Activated naive CD8-positive, alpha-beta T cell treated with anti-CD3 and anti-CD28 coated beads, Interleukin-2, amount 10 ng/mL, durations not matched to agents 7 days and 5 days (primary cell): ENCODE measurements at regions not wholly inside any gene's neighbourhood (a gene's known extent, or its start where the extent isn't known, plus 50 kb on each side); places are given as distances from the start of the nearest gene placed in this dataset.

ENCODE experiments used
- ATAC-seq: fragments of 150-1000 bp; cut with Tn5 transposase; one replicate; pipeline ENCODE4 v1.10.0; 2021; ENCODE audit warnings: low read depth, moderate library complexity
- POLR2A ChIA-PET: fragments of 350-600 bp; sonication (Branson Sonifier 250); formaldehyde crosslinking; loops from one replicate; lab custom pipeline; 2021; ENCODE audit warnings: antibody characterized with exemption; lab: Charles Lee
- DNase-seq: peaks from one replicate; pipeline ENCODE4 v3.0.0; 2021
- H3K27ac Mint-ChIP-seq: one replicate; pipeline ENCODE4 v1.8.0; 2022; ENCODE audit warnings: mild to moderate bottlenecking, mixed read lengths
- H3K27me3 Mint-ChIP-seq: one replicate; pipeline ENCODE4 v1.8.0; 2022; ENCODE audit warnings: mild to moderate bottlenecking, moderate library complexity, mixed read lengths
- H3K36me3 Mint-ChIP-seq: one replicate; pipeline ENCODE4 v1.8.0; 2021; ENCODE audit warnings: mild to moderate bottlenecking, mixed read lengths
- H3K4me1 Mint-ChIP-seq: one replicate; pipeline ENCODE4 v1.8.0; 2021; ENCODE audit warnings: mixed read lengths
- H3K4me3 Mint-ChIP-seq: one replicate; pipeline ENCODE4 v1.8.0; 2022; ENCODE audit warnings: mild to moderate bottlenecking, moderate library complexity, mixed read lengths
- H3K9me3 Mint-ChIP-seq: one replicate; pipeline ENCODE4 v1.8.0; 2021; ENCODE audit warnings: mixed read lengths

DNA sequence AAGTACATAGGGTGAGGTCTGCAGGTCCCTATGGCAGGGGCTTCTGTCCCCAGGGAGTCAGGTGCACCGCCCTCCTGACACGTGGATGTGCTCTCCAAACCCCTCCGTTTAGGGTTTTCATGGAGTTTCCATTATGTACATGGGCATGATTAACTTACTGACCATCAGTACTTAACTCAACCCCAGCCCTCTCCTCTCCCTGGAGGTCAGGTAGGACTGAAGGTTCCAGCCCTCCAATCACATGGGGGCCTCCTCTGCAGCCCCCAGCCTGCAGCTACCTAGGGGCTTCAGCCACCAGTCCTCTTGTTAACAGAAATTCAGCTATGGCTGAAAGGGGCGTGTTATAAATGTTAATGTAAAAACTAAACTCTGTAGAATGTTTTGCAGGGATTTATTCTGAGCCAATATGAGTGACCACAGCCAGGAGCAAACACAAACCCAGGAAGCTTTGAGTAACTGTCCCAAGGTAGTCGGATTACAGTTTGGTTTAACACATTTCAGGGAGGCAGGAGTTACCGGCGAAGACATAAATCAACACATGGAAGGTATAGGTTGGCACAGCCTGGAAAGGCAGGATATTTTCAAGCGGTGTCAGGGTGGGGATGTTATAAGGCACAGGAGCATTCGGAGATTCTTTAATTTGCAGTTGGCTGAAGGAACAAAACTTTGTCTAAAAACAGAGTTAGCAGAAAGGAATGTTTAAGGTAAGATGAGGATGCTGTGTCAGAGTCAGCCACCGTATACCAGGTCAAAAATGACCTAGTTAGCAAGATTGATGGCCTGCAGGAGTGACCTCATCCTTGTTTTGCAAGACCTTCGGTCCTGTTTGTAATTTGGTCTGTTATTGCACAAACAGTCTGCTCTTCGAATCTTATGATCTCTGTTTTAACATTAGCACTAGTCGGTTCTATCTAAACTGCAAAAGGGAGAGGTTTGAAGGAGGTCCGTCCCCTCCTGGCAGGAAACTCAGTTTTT, 75.2 kb downstream of the TNFAIP2 start:
- Mint-ChIP-seq H3K27ac (no peak overlapping the region), H3K27me3 (peaks cover 4% of the 10 kb centered on the region), H3K9me3 (peaks cover 2% of the 10 kb centered on the region), H3K36me3 (no peaks in the 10 kb centered on the region), H3K4me3 (no peak overlapping the region), H3K4me1 (no peaks in the 10 kb centered on the region)
- POLR2A ChIA-PET: no interaction called here
- ATAC-seq (no peak), DNase-seq (no peak)

DNA sequence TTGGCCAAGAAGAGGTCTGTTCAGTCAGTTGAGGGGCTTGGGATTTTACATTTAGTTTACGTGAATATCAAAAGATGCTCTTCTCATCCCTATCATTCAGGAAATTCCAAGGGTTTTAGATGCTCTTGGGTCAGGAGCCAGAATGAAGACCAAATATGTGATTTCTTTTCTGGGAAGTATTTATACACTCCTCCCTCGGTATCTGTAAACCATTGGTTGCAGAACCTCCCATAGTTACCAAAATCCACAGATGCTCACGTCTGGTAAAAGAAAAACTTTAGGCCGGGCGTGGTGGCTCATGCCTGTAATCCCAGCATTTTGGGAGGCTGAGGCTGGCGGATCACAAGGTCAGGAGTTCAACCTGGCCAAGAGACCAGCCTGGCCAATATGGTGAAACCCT, 75.9 kb downstream of the TNFAIP2 start:
- Mint-ChIP-seq H3K27ac (no peak overlapping the region), H3K4me1 (no peaks in the 10 kb centered on the region), H3K9me3 (peaks cover 6% of the 10 kb centered on the region), H3K36me3 (no peaks in the 10 kb centered on the region), H3K4me3 (no peak overlapping the region), H3K27me3 (peaks cover 4% of the 10 kb centered on the region)
- DNase-seq: no peak
- POLR2A ChIA-PET: no interaction called here
- no peak for ATAC-seq

DNA sequence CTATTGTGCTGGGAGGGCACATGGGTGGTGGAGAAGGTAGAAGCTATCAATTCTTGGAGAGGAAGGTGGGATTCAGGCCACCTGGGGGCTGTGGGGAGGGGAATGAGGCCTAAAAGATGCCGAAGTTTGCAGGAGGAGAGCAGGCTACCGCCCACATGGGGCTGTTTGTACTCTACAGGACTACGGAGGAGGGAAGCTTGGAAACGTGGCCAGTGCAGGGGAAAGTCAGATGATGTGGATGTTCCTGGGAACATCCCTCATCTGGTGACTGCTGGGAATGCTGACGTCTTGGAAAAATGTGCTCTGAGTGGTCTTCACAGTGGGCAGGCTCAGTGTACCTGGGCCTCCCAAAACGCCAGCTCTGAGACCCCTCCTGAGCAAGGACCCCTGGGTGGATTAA, 78.5 kb downstream of the TNFAIP2 start:
- ATAC-seq (no peak), DNase-seq (no peak)
- no peak overlapping the region for H3K4me3 Mint-ChIP-seq
- H3K4me1 Mint-ChIP-seq: no peaks in the 10 kb centered on the region
- POLR2A ChIA-PET: no interaction called here
- peaks cover 11% of the 10 kb centered on the region for H3K9me3 Mint-ChIP-seq
- H3K27ac Mint-ChIP-seq: no peak overlapping the region
- peaks cover 5% of the 10 kb centered on the region for H3K27me3 Mint-ChIP-seq
- no peaks in the 10 kb centered on the region for H3K36me3 Mint-ChIP-seq

DNA sequence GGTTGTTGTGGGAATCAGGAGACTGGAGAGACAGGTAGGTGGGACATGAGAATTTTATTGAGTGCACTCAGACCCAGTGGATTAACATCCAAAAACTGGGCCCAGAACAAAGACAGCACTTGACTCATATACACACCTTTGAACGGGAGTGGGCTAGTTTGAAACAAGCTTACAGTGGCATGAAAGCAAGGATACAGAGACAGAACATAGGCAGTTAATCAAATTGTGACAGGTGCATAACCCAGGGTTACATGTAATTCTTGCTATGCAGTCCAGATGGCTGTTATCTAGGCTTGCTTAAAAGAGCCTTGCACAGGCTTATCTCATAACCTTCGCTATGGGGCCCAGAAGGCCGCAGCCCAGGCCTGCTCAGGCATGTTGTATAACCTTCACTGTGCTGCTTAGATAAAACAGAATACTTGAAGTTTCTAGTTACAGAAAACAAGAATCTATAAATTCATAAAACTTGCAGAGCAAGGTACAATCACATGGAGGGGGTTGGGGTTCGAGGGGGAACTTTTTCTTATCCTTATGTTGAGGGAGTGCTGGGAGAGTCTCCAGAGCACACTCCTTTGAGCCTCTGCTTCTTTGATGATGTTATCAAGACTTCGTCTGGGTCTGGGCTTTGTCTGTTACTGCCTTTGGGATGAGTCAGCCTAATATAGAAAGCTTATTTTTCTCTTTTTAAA, 81.7 kb downstream of the TNFAIP2 start:
- Mint-ChIP-seq H3K27ac (no peak overlapping the region), H3K9me3 (peaks cover 11% of the 10 kb centered on the region), H3K36me3 (peaks cover 2% of the 10 kb centered on the region), H3K27me3 (peaks cover 30% of the 10 kb centered on the region), H3K4me3 (no peak overlapping the region), H3K4me1 (no peaks in the 10 kb centered on the region)
- ATAC-seq (no peak), DNase-seq (no peak)
- POLR2A ChIA-PET: no interaction called here

DNA sequence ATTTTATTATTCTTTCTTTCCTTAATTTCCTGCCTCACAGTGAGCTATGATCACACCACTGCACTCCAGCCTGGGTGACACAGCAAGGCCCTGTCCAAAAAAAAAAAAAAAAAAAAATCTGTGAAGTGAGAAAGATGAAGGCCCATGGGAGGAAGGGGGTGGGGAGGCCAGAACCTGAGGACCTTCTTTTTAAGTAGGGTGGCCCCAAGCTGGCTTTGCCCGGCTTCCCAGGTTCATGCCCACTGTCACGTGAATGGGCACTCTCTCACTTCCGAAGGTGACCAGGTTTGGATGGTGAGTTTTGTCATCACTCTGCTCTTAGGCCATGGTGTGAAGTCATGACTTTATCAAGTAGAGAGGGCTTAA, 82.3 kb downstream of the TNFAIP2 start:
- no peak for DNase-seq
- Mint-ChIP-seq H3K27ac (no peak overlapping the region), H3K4me3 (no peak overlapping the region), H3K36me3 (peaks cover 2% of the 10 kb centered on the region), H3K9me3 (peaks cover 11% of the 10 kb centered on the region), H3K27me3 (peaks cover 30% of the 10 kb centered on the region), H3K4me1 (no peaks in the 10 kb centered on the region)
- POLR2A ChIA-PET: no interaction called here
- ATAC-seq: no peak

DNA sequence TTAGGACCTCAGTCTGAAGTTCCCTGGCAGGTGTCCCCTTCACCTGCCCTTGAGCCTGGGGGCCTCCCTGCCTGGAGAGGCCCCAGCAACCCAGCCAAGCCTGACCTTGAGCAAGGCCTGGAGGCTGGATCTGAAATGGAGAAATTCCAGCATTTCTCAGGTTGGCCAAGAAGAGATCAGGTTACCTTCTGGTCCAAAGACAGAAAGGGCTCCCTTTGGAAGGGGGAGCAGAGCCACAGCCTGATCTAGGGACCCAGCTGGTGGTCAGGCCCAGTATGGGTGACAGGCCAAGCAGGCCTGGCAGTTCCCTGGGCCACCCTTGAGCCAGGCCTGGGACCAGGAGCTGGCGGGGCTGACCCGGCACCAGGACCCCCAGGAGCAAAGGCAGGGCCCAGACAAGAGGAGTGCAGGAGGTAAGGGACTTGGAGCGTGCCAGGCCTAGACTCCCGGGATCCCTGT, 82.8 kb downstream of the TNFAIP2 start:
- DNase-seq (no peak), ATAC-seq (no peak)
- peaks cover 2% of the 10 kb centered on the region for H3K36me3 Mint-ChIP-seq
- no peak overlapping the region for H3K4me3 Mint-ChIP-seq
- H3K9me3 Mint-ChIP-seq: peaks cover 11% of the 10 kb centered on the region
- POLR2A ChIA-PET: no interaction called here
- peaks cover 31% of the 10 kb centered on the region for H3K27me3 Mint-ChIP-seq
- H3K27ac Mint-ChIP-seq: no peak overlapping the region
- H3K4me1 Mint-ChIP-seq: no peaks in the 10 kb centered on the region

DNA sequence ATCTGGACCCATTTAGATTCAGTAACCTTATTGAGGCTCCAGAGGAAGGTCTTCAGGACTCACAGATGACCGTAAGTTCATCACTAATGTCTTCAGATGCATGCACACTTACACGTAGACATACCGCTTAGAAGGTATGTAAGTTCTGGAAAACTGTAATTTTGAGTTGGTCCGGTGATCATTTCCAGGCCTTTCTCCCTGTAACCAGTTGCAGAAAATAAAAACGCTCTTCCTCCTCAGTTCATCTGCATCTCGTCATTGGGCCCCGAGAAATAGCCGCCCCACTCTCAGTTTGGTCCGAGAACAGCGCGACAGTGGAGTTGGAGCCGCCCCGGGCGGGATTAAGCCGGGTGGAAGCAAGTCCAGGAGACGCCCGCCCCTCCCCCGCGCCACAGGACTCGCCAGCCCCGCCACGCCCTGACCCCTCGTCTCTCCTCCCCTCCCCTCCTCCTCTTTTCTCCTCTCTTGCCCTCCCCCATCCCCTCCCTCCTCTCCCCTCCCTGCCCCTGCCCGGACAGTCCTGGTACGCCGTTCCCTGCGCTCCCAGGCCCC, 83.7 kb downstream of the TNFAIP2 start:
- H3K27ac Mint-ChIP-seq: no peak overlapping the region
- DNase-seq (no peak), ATAC-seq (no peak)
- POLR2A ChIA-PET: no interaction called here
- no peak overlapping the region for H3K4me3 Mint-ChIP-seq
- H3K4me1 Mint-ChIP-seq: no peaks in the 10 kb centered on the region
- peaks cover 2% of the 10 kb centered on the region for H3K36me3 Mint-ChIP-seq
- H3K9me3 Mint-ChIP-seq: peaks cover 11% of the 10 kb centered on the region
- peaks cover 34% of the 10 kb centered on the region for H3K27me3 Mint-ChIP-seq

DNA sequence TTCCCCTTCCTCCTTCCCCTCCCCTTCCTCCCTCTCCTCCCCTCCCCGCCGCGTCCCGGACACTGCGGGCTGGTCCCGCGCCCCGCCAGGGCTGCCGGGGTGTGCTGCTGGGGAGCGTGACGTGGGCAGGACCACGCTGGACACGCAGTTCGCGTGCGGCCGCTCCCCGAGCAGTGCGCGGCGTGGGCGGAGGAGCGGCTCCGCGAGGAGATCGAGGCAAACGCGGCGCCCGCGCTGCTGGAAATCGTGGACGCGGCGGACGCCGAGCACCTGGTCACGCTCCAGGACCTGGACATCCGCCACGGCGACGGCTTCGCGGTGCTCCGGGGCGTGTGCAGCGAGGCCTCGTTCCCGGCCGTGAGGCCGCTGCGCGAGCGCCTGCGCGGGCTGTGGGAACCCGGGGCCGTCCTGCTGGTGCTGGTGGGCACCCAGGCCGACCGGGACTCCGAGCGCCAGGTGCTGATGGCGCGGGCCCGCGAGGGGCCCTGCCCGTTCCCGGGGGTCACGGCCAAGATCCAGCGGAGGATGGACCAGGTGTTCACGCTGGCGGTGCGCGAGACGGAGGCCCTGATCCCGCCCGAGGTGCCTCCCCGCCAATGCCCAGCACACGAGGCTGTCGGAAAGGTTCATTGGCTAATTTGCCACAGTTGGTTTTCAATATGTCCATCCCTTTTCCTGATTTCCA, 84.3 kb downstream of the TNFAIP2 start:
- H3K4me3 Mint-ChIP-seq: no peak overlapping the region
- ATAC-seq: no peak
- H3K9me3 Mint-ChIP-seq: peaks cover 9% of the 10 kb centered on the region
- H3K4me1 Mint-ChIP-seq: no peaks in the 10 kb centered on the region
- H3K27me3 Mint-ChIP-seq: peaks cover 40% of the 10 kb centered on the region
- peaks cover 2% of the 10 kb centered on the region for H3K36me3 Mint-ChIP-seq
- no peak for DNase-seq
- H3K27ac Mint-ChIP-seq: no peak overlapping the region
- POLR2A ChIA-PET: no interaction called here

DNA sequence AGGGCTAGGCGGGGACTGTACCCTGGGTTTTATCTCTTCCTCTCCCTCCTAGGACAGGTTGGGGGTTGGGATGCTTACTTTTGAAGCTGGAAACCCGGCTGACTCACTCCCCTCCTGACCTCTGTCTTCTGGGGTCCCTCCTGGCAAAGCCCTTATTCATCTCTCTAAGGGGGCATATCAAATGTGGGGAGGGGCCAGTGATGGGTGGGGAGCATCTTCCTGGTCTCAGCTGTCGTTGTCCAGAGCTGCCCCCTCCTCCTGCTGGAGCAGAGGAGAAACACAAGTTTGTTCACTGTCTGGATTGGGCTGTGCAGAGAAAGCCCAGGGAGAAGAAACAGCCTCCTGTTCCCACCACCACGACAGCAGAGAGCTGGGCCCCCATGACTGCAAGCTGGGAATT, 85.8 kb downstream of the TNFAIP2 start:
- H3K27me3 Mint-ChIP-seq: peaks cover 45% of the 10 kb centered on the region

DNA sequence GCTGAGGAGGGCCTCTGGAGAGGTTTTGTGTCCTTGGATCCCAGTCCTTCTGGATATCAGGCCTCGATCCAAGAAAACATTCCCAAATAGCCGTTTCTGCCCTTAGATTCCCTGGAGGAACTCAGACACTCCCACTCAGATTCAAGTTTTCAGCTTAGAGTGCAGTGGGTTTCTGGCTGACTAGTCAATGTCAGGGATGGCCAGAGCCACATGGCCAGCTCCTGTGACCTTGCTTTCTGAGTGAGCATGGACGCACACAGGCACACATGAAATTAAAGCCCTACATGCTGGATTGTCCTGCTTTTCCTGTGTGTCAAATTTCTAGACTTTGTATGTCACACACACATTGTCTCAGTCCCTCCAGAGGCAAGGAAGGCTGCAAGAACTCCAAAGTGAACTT, 86.2 kb downstream of the TNFAIP2 start:
- POLR2A ChIA-PET: no interaction called here
- no peak overlapping the region for H3K4me3 Mint-ChIP-seq
- H3K27ac Mint-ChIP-seq: no peak overlapping the region
- H3K27me3 Mint-ChIP-seq: peaks cover 48% of the 10 kb centered on the region
- no peaks in the 10 kb centered on the region for H3K4me1 Mint-ChIP-seq
- peaks cover 2% of the 10 kb centered on the region for H3K36me3 Mint-ChIP-seq
- ATAC-seq: no peak
- no peak for DNase-seq
- H3K9me3 Mint-ChIP-seq: peaks cover 3% of the 10 kb centered on the region

More for the DNA sequence above, 85.8 kb downstream of the TNFAIP2 start:
- H3K4me1 Mint-ChIP-seq: no peaks in the 10 kb centered on the region
- H3K4me3 Mint-ChIP-seq: no peak overlapping the region
- H3K9me3 Mint-ChIP-seq: peaks cover 5% of the 10 kb centered on the region
- ATAC-seq: no peak
- DNase-seq: no peak
- H3K36me3 Mint-ChIP-seq: peaks cover 2% of the 10 kb centered on the region
- no peak overlapping the region for H3K27ac Mint-ChIP-seq
- POLR2A ChIA-PET: no interaction called here

DNA sequence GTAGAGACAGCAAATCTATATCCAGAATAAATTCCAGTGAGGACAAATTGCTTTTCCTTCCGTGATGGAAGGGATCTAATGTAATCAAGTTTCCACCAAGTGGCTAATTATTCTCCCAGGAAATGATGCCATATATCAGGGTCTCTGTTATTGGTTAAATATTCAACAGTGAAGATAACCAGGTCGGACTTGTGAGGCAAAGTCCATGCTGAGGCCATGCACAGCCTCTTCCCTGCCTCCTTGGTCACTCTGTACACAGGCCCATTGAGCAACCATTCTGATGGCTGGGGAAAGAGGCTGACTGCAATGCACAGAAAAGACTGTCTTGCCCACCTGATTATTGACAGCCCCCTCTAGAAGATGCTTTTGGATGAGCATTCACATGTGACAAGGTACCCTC, 90.1 kb downstream of the TNFAIP2 start:
- ATAC-seq (no peak), DNase-seq (no peak)
- no peak overlapping the region for H3K27ac Mint-ChIP-seq
- H3K27me3 Mint-ChIP-seq: peaks cover 43% of the 10 kb centered on the region
- H3K4me1 Mint-ChIP-seq: no peaks in the 10 kb centered on the region
- H3K36me3 Mint-ChIP-seq: peaks cover 1% of the 10 kb centered on the region
- POLR2A ChIA-PET: no interaction called here
- H3K4me3 Mint-ChIP-seq: no peak overlapping the region
- H3K9me3 Mint-ChIP-seq: no peaks in the 10 kb centered on the region

DNA sequence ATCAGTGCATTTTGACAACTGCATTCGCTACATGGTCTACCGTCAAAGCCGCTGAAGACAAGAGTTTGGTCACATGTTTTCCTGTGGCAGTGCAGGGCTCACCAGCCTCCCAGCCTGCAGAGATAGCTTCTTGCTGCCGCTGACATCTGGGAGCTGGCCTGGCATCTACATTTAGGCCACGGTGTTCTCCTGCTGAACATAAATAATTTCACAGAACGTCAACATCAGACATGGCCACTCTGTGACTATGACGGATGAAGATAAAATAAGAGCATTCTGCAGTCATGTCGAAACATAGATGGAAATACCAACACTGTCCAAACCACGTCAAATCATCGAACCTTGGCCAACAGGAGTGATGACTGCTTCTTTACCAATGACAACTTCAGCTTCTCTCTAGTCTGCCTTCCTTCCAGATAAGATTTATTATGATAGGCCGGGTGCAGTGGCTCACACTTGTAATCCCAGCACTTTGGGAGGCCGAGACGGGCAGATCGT, 91.2 kb downstream of the TNFAIP2 start:
- no peaks in the 10 kb centered on the region for H3K36me3 Mint-ChIP-seq
- H3K27ac Mint-ChIP-seq: no peak overlapping the region
- H3K4me3 Mint-ChIP-seq: no peak overlapping the region
- H3K4me1 Mint-ChIP-seq: no peaks in the 10 kb centered on the region
- H3K9me3 Mint-ChIP-seq: no peaks in the 10 kb centered on the region
- POLR2A ChIA-PET: no interaction called here
- peaks cover 42% of the 10 kb centered on the region for H3K27me3 Mint-ChIP-seq
- DNase-seq (no peak), ATAC-seq (no peak)

DNA sequence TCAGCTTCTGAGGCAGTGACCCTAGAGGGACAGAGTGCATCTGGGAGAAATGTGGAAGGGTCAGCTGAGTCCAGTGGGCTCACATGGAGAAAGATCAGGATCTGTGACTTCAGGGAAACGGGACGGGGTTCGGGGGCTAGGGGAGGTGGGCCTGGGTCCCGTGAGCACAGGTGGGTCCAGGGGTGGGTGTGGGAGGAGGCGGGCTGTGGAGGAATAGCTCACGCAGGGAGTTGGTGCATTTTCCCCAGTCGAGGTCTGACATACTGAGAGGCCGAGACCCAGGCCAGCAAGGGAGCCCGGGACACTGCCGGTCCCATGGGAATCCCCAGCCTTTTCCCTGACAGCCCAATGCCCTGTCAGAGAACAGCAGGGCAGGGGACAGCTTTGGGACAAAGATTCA, 93.1 kb downstream of the TNFAIP2 start:
- DNase-seq (no peak), ATAC-seq (no peak)
- Mint-ChIP-seq H3K27me3 (peaks cover 40% of the 10 kb centered on the region), H3K27ac (no peak overlapping the region), H3K36me3 (no peaks in the 10 kb centered on the region), H3K4me1 (no peaks in the 10 kb centered on the region), H3K4me3 (no peak overlapping the region), H3K9me3 (no peaks in the 10 kb centered on the region)
- POLR2A ChIA-PET: no interaction called here
